Thoracic aorta (tissue), 2 donors: ENCODE measurements at regions not wholly inside any gene's neighbourhood (a gene's known extent, or its start where the extent isn't known, plus 50 kb on each side); places are given as distances from the start of the nearest gene placed in this dataset.

Experiments used
- ATAC-seq: fragments of 150-250 bp; one replicate; pipeline ENCODE4 v1.8.0; 2017; ENCODE audit warnings: low read depth; ENCODE audit not compliant: insufficient number of reproducible peaks, low FRiP score
- DNase-seq: peaks from one replicate; pipeline ENCODE4 v3.0.0-alpha.2; 2020; ENCODE audit warnings: low spot score
- H3K27ac ChIP-seq, 2 donors: fragments of 200-600 bp; sonication (generic); 1 replicate in 1 of 2; 2 replicates in 1 of 2; pipeline ENCODE4 v1.5.1; 2016; ENCODE audit warnings: mild to moderate bottlenecking in 2 of 2, moderate library complexity in 2 of 2
- H3K27me3 ChIP-seq: fragments of 200-600 bp; sonication (generic); replicated peaks from 2 replicates; pipeline ENCODE4 v1.6.0; 2016; ENCODE audit warnings: mild to moderate bottlenecking; ENCODE audit not compliant: insufficient read depth
- H3K36me3 ChIP-seq: fragments of 200-600 bp; sonication (generic); one replicate; pipeline ENCODE4 v1.5.1; 2016
- H3K4me1 ChIP-seq, 2 donors: fragments of 200-600 bp; sonication (generic); 1 replicate in 1 of 2; 2 replicates in 1 of 2; pipeline versions ENCODE4 v1.5.1 to v1.6.0; 2016; ENCODE audit warnings: low read depth in 2 of 2, mild to moderate bottlenecking in 1 of 2; ENCODE audit not compliant: control insufficient read depth in 1 of 2
- H3K4me3 ChIP-seq: fragments of 200-600 bp; sonication (generic); 2 replicates; pipeline ENCODE4 v1.5.1; 2016; ENCODE audit warnings: mild to moderate bottlenecking
- H3K9me3 ChIP-seq: fragments of 200-600 bp; sonication (generic); 2 replicates; pipeline ENCODE4 v1.5.1; 2016
- CTCF ChIP-seq: fragments of 200-600 bp; sonication (generic); IDR thresholded peaks from one replicate; pipeline ENCODE4 v1.5.1; 2019; ENCODE audit warnings: antibody characterized with exemption

DNA sequence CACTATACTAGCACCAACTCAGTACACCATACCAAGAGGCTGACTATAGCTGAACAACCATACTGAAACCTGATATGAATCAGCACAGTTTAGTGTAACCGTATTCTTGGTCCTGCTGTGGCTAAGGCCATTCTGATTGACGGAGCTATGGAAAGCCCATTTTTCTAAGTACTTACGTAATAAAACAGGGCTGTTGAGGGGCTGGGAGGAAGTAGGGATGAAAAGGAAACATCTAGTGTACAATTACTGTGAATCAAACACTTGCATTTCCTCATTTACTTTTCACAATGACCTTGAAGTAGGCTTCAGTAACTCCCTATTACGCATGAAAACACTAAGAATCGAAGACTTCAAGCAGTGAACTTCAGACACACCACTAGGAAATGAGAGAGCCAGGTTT is 198.2 kb downstream of the BTG1 start:
- Histone ChIP-seq H3K36me3 (no peaks in the 10 kb centered on the region), H3K27ac (no peak overlapping the region), H3K9me3 (no peaks in the 10 kb centered on the region), H3K27me3 (no peaks in the 10 kb centered on the region), H3K4me3 (no peak overlapping the region), H3K4me1 (no peaks in the 10 kb centered on the region)
- ATAC-seq (no peak), DNase-seq (no peak)
- TF ChIP-seq CTCF: no peak

GRCh38 chr12:91944637-91945036 is 201.0 kb downstream of the BTG1 start:
- no peaks in the 10 kb centered on the region for H3K4me1 ChIP-seq
- H3K27me3 ChIP-seq: no peaks in the 10 kb centered on the region
- TF ChIP-seq CTCF: no peak
- no peak for ATAC-seq
- H3K4me3 ChIP-seq: no peak overlapping the region
- H3K36me3 ChIP-seq: no peaks in the 10 kb centered on the region
- no peak for DNase-seq
- H3K27ac ChIP-seq: no peak overlapping the region
- H3K9me3 ChIP-seq: no peaks in the 10 kb centered on the region

DNA sequence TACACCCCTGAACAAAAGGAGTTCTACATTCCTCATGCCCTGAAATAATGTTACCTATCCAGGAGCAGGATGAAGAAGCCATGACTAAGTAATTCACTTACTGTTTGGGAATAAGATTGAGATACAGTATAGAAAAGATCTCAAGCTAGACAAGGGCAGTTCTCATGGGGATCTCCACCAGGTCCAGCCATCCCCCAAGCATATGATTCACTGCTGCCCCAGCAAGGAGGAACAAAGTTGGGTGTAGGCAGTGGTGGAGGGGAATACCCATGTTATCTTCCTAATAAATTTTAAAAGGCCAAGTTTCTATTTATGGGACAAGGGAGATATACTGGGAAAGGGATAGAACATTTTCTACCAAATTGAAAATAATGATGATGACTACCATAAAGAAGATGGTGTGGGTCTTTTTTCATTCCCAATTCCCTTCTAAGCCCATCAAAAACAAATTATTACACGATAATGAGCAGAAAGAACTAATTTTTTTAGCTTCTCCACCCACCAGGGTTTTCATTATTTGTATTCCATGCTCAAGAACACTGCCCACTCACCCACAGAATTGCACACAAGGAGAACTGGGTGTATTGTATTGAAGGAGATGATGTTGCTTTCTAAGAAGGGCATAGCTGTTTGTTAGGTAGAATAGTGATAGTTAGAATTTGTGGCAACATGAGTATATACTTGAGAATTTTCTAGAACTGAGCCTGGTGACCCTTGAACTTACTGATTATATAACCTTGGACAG is 204.6 kb downstream of the BTG1 start:
- no peak overlapping the region for H3K27ac ChIP-seq
- DNase-seq (no peak), ATAC-seq (no peak)
- H3K4me1 ChIP-seq: no peaks in the 10 kb centered on the region
- H3K9me3 ChIP-seq: no peaks in the 10 kb centered on the region
- H3K4me3 ChIP-seq: no peak overlapping the region
- H3K27me3 ChIP-seq: no peaks in the 10 kb centered on the region
- H3K36me3 ChIP-seq: no peaks in the 10 kb centered on the region
- TF ChIP-seq CTCF: no peak

- H3K4me1 ChIP-seq: no peaks in the 10 kb centered on the region
- no peaks in the 10 kb centered on the region for H3K27me3 ChIP-seq
- no peak overlapping the region for H3K27ac ChIP-seq
- no peak for TF ChIP-seq CTCF
- H3K9me3 ChIP-seq: no peaks in the 10 kb centered on the region
- no peak overlapping the region for H3K4me3 ChIP-seq
- H3K36me3 ChIP-seq: no peaks in the 10 kb centered on the region
- ATAC-seq (no peak), DNase-seq (no peak)
Measured at GRCh38 chr12:91940322-91940721, 205.3 kb downstream of the BTG1 start.

- ATAC-seq (no peak), DNase-seq (no peak)
- Histone ChIP-seq H3K9me3 (no peaks in the 10 kb centered on the region), H3K36me3 (no peaks in the 10 kb centered on the region), H3K27ac (no peak overlapping the region), H3K27me3 (no peaks in the 10 kb centered on the region), H3K4me1 (no peaks in the 10 kb centered on the region), H3K4me3 (no peak overlapping the region)
- no peak for TF ChIP-seq CTCF
Measured at GRCh38 chr12:91937706-91938105, 207.9 kb downstream of the BTG1 start.
